GM12878 (cell line): ENCODE measurements at regions not wholly inside any gene's neighbourhood (a gene's known extent, or its start where the extent isn't known, plus 50 kb on each side); places are given as distances from the start of the nearest gene placed in this dataset.

Experiments used
- ASH2L ChIP-seq: fragments of 300-600, 200-600 bp; sonication (generic); IDR thresholded peaks from 2 replicates; pipeline ENCODE4 v1.6.1; 2017; ENCODE audit warnings: low read depth, mild to moderate bottlenecking, borderline replicate concordance
- IKZF1 ChIP-seq: fragments of 450-650 bp; conservative IDR thresholded peaks from 2 replicates; pipeline ENCODE4 v1.6.1; 2017; ENCODE audit warnings: antibody characterized with exemption, mild to moderate bottlenecking
- JUNB ChIP-seq: IDR thresholded peaks from 2 replicates; pipeline ENCODE4 v1.6.1; 2016; ENCODE audit warnings: antibody characterized with exemption, mild to moderate bottlenecking
- MEF2B ChIP-seq: fragments of 450-650 bp; IDR thresholded peaks from 2 replicates; pipeline ENCODE4 v1.6.1; 2018; ENCODE audit warnings: mild to moderate bottlenecking, moderate library complexity; ENCODE audit not compliant: partially characterized antibody, poor library complexity, severe bottlenecking
- MTA2 ChIP-seq: fragments of 450-650 bp; IDR thresholded peaks from 2 replicates; pipeline ENCODE4 v1.6.1; 2016; ENCODE audit warnings: low read depth, mild to moderate bottlenecking, moderate library complexity
- MYB ChIP-seq: fragments of 150-350 bp; IDR thresholded peaks from 2 replicates; pipeline ENCODE4 v1.6.1; 2014; ENCODE audit warnings: mild to moderate bottlenecking, low read depth, low read length, borderline replicate concordance
- NBN ChIP-seq: fragments of 450-650 bp; IDR thresholded peaks from 2 replicates; pipeline ENCODE4 v1.6.1; 2016
- POU2F2 ChIP-seq: IDR thresholded peaks from 3 replicates; pipeline ENCODE4 v1.6.1; 2011; ENCODE audit warnings: low read depth, mild to moderate bottlenecking, low read length, borderline replicate concordance
- SPI1 ChIP-seq: IDR thresholded peaks from 2 replicates; pipeline ENCODE4 v1.6.1; 2011; ENCODE audit warnings: low read depth, mild to moderate bottlenecking, low read length, moderate library complexity, borderline replicate concordance; ENCODE audit not compliant: insufficient read depth
- SUZ12 ChIP-seq: fragments of 200-600 bp; sonication (generic); IDR thresholded peaks from one replicate; pipeline ENCODE4 v1.6.1; 2018; ENCODE audit warnings: antibody characterized with exemption, mild to moderate bottlenecking; ENCODE audit not compliant: unreplicated experiment
- TBL1XR1 ChIP-seq: IDR thresholded peaks from 2 replicates; pipeline ENCODE4 v1.6.1; 2012; ENCODE audit warnings: low read depth, low read length, improper control_type of control experiment
- TCF3 ChIP-seq: IDR thresholded peaks from 2 replicates; pipeline ENCODE4 v1.6.1; 2012; ENCODE audit warnings: low read depth, mild to moderate bottlenecking, low read length, borderline replicate concordance; ENCODE audit not compliant: insufficient read depth
- YY1 ChIP-seq: IDR thresholded peaks from 2 replicates; pipeline ENCODE4 v1.6.1; 2011; ENCODE audit warnings: low read depth, mild to moderate bottlenecking, low read length
- ZNF217 ChIP-seq: fragments of 450-650 bp; IDR thresholded peaks from 2 replicates; pipeline ENCODE4 v1.6.1; 2017; ENCODE audit warnings: antibody characterized with exemption, mild to moderate bottlenecking
- ZZZ3 ChIP-seq: IDR thresholded peaks from 2 replicates; pipeline ENCODE4 v1.6.1; 2011; ENCODE audit warnings: low read depth; ENCODE audit not compliant: control insufficient read depth, insufficient read length
- TF ChIP-seq, protein P1 (sequence below): fragments of 450-650 bp; IDR thresholded peaks from 2 replicates; pipeline ENCODE4 v1.6.1; 2017; ENCODE audit warnings: mild to moderate bottlenecking, moderate library complexity
- TF ChIP-seq, protein P2 (sequence below): IDR thresholded peaks from 2 replicates; pipeline ENCODE4 v1.6.1; 2012; ENCODE audit warnings: low read length, inconsistent platforms
- TF ChIP-seq, protein P3 (sequence below): fragments of 450-650 bp; IDR thresholded peaks from 2 replicates; pipeline ENCODE4 v1.6.1; 2017; ENCODE audit warnings: low read depth, mild to moderate bottlenecking, moderate library complexity
- TF ChIP-seq, protein P4 (sequence below): fragments of 450-650 bp; IDR thresholded peaks from 2 replicates; pipeline ENCODE4 v1.6.1; 2017; ENCODE audit warnings: antibody characterized with exemption, mild to moderate bottlenecking, moderate library complexity

DNA sequence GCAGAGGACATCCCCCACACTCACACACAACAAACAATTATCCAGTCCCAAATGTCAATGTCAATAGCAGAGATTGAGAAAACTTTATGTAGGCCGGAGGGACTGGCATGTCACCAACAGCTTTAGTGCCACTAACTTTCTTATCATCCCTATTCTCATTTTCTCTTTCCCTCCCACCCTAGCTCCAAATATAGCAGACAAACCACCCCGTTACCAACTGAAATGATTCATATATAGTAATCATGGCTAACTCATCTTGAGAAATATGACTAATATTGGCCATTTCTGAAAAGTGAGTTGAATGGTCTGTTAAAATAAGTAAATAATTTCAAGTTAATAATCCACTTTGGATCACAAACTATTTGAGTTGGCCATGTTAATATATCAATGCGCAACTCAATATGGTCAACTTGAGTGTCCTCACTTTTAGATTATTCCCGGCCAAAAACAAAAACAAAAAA, 242.1 kb upstream of the RND3 start (continued):
- TF ChIP-seq, protein P1, sequence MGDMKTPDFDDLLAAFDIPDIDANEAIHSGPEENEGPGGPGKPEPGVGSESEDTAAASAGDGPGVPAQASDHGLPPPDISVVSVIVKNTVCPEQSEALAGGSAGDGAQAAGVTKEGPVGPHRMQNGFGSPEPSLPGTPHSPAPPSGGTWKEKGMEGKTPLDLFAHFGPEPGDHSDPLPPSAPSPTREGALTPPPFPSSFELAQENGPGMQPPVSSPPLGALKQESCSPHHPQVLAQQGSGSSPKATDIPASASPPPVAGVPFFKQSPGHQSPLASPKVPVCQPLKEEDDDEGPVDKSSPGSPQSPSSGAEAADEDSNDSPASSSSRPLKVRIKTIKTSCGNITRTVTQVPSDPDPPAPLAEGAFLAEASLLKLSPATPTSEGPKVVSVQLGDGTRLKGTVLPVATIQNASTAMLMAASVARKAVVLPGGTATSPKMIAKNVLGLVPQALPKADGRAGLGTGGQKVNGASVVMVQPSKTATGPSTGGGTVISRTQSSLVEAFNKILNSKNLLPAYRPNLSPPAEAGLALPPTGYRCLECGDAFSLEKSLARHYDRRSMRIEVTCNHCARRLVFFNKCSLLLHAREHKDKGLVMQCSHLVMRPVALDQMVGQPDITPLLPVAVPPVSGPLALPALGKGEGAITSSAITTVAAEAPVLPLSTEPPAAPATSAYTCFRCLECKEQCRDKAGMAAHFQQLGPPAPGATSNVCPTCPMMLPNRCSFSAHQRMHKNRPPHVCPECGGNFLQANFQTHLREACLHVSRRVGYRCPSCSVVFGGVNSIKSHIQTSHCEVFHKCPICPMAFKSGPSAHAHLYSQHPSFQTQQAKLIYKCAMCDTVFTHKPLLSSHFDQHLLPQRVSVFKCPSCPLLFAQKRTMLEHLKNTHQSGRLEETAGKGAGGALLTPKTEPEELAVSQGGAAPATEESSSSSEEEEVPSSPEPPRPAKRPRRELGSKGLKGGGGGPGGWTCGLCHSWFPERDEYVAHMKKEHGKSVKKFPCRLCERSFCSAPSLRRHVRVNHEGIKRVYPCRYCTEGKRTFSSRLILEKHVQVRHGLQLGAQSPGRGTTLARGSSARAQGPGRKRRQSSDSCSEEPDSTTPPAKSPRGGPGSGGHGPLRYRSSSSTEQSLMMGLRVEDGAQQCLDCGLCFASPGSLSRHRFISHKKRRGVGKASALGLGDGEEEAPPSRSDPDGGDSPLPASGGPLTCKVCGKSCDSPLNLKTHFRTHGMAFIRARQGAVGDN, result no peak
- TF ChIP-seq TBL1XR1 (no peak), POU2F2 (no peak), SUZ12 (no peak), TCF3 (no peak), MEF2B (peak; percentile 47), NBN (no peak), ZZZ3 (no peak), YY1 (no peak), SPI1 (no peak), IKZF1 (no peak), ZNF217 (peak; percentile 49; the same call in 1 of the 2 replicates), ASH2L (no peak), JUNB (peak; percentile 89), MYB (no peak), MTA2 (0 out of 2 replicates have a peak, but pooled peaks have one; percentile 26)
- TF ChIP-seq, protein P2, sequence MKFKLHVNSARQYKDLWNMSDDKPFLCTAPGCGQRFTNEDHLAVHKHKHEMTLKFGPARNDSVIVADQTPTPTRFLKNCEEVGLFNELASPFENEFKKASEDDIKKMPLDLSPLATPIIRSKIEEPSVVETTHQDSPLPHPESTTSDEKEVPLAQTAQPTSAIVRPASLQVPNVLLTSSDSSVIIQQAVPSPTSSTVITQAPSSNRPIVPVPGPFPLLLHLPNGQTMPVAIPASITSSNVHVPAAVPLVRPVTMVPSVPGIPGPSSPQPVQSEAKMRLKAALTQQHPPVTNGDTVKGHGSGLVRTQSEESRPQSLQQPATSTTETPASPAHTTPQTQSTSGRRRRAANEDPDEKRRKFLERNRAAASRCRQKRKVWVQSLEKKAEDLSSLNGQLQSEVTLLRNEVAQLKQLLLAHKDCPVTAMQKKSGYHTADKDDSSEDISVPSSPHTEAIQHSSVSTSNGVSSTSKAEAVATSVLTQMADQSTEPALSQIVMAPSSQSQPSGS, result 0 out of 2 replicates have a peak, but pooled peaks have one; percentile 33
- TF ChIP-seq, protein P3, sequence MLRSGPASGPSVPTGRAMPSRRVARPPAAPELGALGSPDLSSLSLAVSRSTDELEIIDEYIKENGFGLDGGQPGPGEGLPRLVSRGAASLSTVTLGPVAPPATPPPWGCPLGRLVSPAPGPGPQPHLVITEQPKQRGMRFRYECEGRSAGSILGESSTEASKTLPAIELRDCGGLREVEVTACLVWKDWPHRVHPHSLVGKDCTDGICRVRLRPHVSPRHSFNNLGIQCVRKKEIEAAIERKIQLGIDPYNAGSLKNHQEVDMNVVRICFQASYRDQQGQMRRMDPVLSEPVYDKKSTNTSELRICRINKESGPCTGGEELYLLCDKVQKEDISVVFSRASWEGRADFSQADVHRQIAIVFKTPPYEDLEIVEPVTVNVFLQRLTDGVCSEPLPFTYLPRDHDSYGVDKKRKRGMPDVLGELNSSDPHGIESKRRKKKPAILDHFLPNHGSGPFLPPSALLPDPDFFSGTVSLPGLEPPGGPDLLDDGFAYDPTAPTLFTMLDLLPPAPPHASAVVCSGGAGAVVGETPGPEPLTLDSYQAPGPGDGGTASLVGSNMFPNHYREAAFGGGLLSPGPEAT, result no peak
- TF ChIP-seq, protein P4, sequence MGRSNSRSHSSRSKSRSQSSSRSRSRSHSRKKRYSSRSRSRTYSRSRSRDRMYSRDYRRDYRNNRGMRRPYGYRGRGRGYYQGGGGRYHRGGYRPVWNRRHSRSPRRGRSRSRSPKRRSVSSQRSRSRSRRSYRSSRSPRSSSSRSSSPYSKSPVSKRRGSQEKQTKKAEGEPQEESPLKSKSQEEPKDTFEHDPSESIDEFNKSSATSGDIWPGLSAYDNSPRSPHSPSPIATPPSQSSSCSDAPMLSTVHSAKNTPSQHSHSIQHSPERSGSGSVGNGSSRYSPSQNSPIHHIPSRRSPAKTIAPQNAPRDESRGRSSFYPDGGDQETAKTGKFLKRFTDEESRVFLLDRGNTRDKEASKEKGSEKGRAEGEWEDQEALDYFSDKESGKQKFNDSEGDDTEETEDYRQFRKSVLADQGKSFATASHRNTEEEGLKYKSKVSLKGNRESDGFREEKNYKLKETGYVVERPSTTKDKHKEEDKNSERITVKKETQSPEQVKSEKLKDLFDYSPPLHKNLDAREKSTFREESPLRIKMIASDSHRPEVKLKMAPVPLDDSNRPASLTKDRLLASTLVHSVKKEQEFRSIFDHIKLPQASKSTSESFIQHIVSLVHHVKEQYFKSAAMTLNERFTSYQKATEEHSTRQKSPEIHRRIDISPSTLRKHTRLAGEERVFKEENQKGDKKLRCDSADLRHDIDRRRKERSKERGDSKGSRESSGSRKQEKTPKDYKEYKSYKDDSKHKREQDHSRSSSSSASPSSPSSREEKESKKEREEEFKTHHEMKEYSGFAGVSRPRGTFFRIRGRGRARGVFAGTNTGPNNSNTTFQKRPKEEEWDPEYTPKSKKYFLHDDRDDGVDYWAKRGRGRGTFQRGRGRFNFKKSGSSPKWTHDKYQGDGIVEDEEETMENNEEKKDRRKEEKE, result no peak
